Pancreas (tissue), 10 donors: ENCODE measurements at regions not wholly inside any gene's neighbourhood (a gene's known extent, or its start where the extent isn't known, plus 50 kb on each side); places are given as distances from the start of the nearest gene placed in this dataset.

Experiments
- ATAC-seq, 4 donors: fragments of 200-7000 bp; cut with Tn5 transposase; one replicate each; pipeline versions ENCODE4 v1.8.0 to v1.9.1; 2020; ENCODE audit warnings: mild to moderate bottlenecking in 4 of 4, moderate library complexity in 4 of 4
- DNase-seq, 6 donors: peaks; one replicate each; pipeline ENCODE4 v3.0.0-alpha.2; 2020
- FAIRE-seq: peaks from 2 replicates; lab custom pipeline; 2012; peaks lifted over from hg19 to GRCh38; lab: Jason Lieb, UNC
- H3K27ac ChIP-seq, 4 donors: fragments of 200-600 bp; sonication (generic); 1 replicate in 3 of 4; 2 replicates in 1 of 4; pipeline versions ENCODE4 v1.5.0 to v1.8.0; 2020
- H3K27me3 ChIP-seq, 4 donors: fragments of 200-600 bp; one replicate each; pipeline ENCODE4 v1.8.0; 2021
- H3K36me3 ChIP-seq, 3 donors: fragments of 200-600 bp; sonication (generic) in 1 of 3; one replicate each; pipeline versions ENCODE4 v1.5.0 to v1.8.0; 2020 to 2021
- H3K4me1 ChIP-seq, 3 donors: fragments of 200-600 bp; one replicate each; pipeline ENCODE4 v1.8.0; 2021
- H3K4me3 ChIP-seq, 4 donors: fragments of 200-600 bp; sonication (generic) in 2 of 4; one replicate each; pipeline versions ENCODE4 v1.5.0 to v1.8.0; 2020 to 2021
- H3K9me3 ChIP-seq, 4 donors: fragments of 200-600 bp; one replicate each; pipeline ENCODE4 v1.8.0; 2021
- WGBS, 2 donors: extraction: QIAGEN DNeasy Blood & Tissue Kit; methylation state at CpG; one replicate each; pipeline ENCODE4 v1.1.7; 2013; 5-methylcytosine and 5-hydroxymethylcytosine counted together
- intact Hi-C, 3 donors: fragments of 100-400 bp; cut with DNase I; formaldehyde crosslinking; loops; one replicate each; pipeline versions ENCODE4 v1.11.1 to v1.14.2; 2022
- TF ChIP-seq, protein P1 (sequence below), 4 donors: fragments of 200-600 bp; sonication (generic) in 3 of 4; IDR thresholded peaks; one replicate each; pipeline versions ENCODE4 v1.5.0 to v1.8.0; 2021; ENCODE audit warnings: antibody characterized with exemption in 4 of 4
- donor health status: healthy with polysubstance abuse.
- donor health status: DM: no; HTN: no; CAD: no; lungs with moderate emphysema.
- donor health status: DM: no; HTN: no; CAD: no.
- donor health status: control.
- donor health status: control.
- donor health status: Bipolar disorder and iron deficiency.
- donor health status: DM: yes; HTN: yes; CAD: no.
- donor health status: DM: no; HTN: no; CAD: no.
- donor health status: DM: no; HTN: no; CAD: no.
- donor health status: DM: yes; HTN: yes; CAD: no.

DNA sequence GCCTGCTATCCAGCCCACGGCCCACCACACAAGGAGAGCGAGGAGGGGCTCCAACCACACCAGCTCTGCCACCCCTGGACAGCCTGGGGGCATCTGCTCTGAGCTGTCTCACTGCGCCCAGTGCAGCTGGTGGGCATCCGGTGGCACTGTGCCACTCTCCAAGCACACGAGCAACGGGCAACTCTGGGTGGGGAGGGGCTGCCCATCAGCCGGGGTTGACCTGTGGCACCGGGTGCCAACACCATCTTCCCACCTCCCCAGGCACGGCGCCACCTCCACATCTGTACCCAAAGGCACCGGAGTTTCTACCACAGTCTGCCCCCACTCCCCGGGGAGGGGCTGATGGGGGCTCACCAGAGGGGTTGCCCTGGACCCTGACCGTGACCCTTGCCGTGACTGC lies 241.8 kb downstream of the RBFOX3 start:
- H3K9me3 ChIP-seq, result no peaks in the 10 kb centered on the region
- 62 to 69% methylated on average over 13 to 14 of the region's 14 CpGs for WGBS, 2 donors
- intact Hi-C loops, result no loop called here
- TF ChIP-seq, protein P1, sequence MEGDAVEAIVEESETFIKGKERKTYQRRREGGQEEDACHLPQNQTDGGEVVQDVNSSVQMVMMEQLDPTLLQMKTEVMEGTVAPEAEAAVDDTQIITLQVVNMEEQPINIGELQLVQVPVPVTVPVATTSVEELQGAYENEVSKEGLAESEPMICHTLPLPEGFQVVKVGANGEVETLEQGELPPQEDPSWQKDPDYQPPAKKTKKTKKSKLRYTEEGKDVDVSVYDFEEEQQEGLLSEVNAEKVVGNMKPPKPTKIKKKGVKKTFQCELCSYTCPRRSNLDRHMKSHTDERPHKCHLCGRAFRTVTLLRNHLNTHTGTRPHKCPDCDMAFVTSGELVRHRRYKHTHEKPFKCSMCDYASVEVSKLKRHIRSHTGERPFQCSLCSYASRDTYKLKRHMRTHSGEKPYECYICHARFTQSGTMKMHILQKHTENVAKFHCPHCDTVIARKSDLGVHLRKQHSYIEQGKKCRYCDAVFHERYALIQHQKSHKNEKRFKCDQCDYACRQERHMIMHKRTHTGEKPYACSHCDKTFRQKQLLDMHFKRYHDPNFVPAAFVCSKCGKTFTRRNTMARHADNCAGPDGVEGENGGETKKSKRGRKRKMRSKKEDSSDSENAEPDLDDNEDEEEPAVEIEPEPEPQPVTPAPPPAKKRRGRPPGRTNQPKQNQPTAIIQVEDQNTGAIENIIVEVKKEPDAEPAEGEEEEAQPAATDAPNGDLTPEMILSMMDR (IDR thresholded peaks at IDR 0.05), result no peak
- H3K27me3 ChIP-seq, result peaks cover 0 to 2% (median 0%) of the 10 kb centered on the region in 4 donors
- H3K4me3 ChIP-seq, result no peak overlapping the region
- no peak overlapping the region for H3K27ac ChIP-seq
- ATAC-seq, result no peak
- H3K36me3 ChIP-seq, result no peaks in the 10 kb centered on the region
- FAIRE-seq, result no peak
- DNase-seq, result no peak
- H3K4me1 ChIP-seq, result no peaks in the 10 kb centered on the region

DNA sequence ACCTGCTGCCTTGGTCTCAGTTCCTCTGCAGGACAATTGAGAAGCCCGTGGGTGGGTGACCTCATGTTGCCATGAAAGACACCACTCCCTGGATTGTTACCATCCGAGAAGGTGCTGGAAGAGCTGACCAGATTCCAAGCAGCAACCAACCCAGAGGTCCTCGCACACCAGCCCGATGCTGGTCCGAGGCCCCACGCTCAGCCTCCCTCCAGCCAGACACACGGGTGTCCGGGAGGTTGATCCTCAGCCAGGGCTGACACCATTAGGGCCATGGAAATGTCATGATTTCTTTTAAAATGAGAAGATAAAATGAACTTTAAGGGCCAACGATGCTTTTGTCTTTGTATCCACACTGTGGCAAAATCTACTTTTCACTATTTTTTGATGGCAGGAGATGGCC lies 242.3 kb downstream of the RBFOX3 start:
- TF ChIP-seq, protein P1 (IDR thresholded peaks at IDR 0.05), result no peak
- FAIRE-seq (no peak), ATAC-seq (no peak), DNase-seq (no peak)
- Histone ChIP-seq H3K27me3 (peaks cover 0 to 2% (median 0%) of the 10 kb centered on the region in 4 donors), H3K9me3 (no peaks in the 10 kb centered on the region), H3K4me1 (no peaks in the 10 kb centered on the region), H3K36me3 (no peaks in the 10 kb centered on the region), H3K27ac (no peak overlapping the region), H3K4me3 (no peak overlapping the region)
- intact Hi-C loops, result no loop called here
- WGBS, 2 donors, result 56 to 74% methylated on average over 9 of the region's 9 CpGs

DNA sequence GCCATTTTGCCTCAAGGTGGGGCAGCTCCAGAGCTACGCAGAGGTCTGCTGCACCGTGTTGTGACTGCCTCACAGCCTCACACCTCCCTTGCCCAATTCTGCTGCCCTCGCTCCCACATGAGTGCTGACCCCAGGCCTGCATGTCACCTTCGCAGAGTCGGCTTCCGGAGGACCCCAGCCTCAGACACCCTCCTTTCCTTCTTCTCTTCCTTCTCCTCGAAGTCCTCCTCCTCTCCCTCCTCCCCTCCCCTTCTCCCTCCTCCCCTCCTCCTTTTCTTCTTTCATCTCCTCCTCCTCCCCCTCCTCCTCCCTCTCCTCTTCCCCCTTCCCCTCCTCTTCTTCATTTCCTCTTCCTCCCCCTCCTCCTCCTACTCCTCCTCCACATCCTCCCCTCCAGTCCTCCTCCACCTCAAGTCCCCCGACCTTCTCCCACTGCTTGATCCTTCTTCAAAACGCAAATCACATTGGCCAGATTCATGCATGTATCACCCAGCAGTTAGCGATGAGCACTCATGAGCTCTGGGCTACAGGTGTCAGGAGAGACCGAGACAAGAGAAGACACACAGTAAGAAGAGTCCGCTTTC lies 243.8 kb downstream of the RBFOX3 start:
- intact Hi-C loops, result no loop called here
- ATAC-seq, result no peak
- H3K36me3 ChIP-seq, result no peaks in the 10 kb centered on the region
- WGBS, 2 donors, result 47 to 51% methylated on average over 12 of the region's 12 CpGs
- no peaks in the 10 kb centered on the region for H3K9me3 ChIP-seq
- H3K27ac ChIP-seq, result no peak overlapping the region
- H3K4me3 ChIP-seq, result no peak overlapping the region
- no peaks in the 10 kb centered on the region for H3K4me1 ChIP-seq
- TF ChIP-seq, protein P1 (IDR thresholded peaks at IDR 0.05), result no peak
- H3K27me3 ChIP-seq, result peaks cover 0 to 2% (median 0%) of the 10 kb centered on the region in 4 donors
- FAIRE-seq, result no peak
- no peak for DNase-seq

DNA sequence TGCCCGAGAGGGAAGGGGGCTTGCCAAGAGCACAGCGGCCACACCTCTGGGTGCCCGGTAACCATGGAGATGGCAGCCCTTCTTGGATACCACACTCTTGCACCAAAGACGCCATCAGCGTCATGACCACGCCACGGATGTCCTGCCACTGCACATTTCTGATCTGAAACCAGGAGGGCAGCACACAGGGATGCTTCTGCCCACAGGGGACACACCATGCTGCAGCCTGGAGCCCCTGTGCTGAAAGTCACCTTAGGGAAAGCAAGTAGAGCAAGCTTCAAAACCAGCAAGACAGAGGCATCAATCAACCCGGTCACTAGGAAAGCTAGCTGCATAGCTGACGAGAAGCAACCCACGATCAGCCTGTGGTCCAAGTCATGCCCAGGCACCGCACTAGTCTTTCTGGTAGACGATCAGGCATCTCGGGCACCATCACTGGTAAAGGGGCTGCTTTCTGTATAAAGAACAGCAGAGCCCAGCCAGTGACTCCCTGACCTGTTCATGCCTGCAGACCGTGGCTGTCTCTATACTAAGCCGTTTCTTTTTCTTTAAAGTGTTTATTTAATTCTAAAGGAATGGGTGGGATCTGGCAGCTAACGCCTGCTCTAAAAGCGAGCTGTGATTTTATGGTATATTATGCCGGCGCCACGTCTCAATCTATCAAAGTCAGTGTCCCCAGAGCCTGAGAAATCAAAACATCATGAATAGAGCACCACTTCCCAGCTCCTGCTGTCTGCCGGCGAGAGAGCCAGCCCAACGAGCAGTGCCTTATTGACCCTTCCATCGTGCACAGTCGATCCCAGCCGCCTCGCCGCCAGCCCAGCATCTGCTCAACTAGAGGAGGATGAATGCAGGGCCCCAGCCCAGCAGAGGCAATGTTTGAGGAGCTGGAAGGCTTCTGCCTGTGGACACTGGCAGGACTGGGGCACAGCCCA lies 244.7 kb downstream of the RBFOX3 start:
- peaks cover 0 to 2% (median 0%) of the 10 kb centered on the region in 4 donors for H3K27me3 ChIP-seq
- WGBS, 2 donors, result 35 to 39% methylated on average over 28 of the region's 28 CpGs
- ATAC-seq, result no peak
- FAIRE-seq, result no peak
- H3K4me3 ChIP-seq, result no peak overlapping the region
- TF ChIP-seq, protein P1 (IDR thresholded peaks at IDR 0.05), result no peak
- no peaks in the 10 kb centered on the region for H3K36me3 ChIP-seq
- H3K27ac ChIP-seq, result no peak overlapping the region
- H3K9me3 ChIP-seq, result no peaks in the 10 kb centered on the region
- H3K4me1 ChIP-seq, result no peaks in the 10 kb centered on the region
- intact Hi-C loops, result no loop called here
- no peak for DNase-seq
